GM21723 (cell line): ENCODE measurements at regions not wholly inside any gene's neighbourhood (a gene's known extent, or its start where the extent isn't known, plus 50 kb on each side); places are given as distances from the start of the nearest gene placed in this dataset.
A peak's percentile ranks its signal among the peaks of the same experiment; 100 is the strongest.
"Not testable (repeated sequence)": the region's sequence is repeated elsewhere in the genome, so short reads cannot be mapped to it uniquely, and the experiment has no call there.

Experiments
- ATAC-seq: cut with Tn5 transposase; IDR thresholded peaks from one replicate; pipeline ENCODE4 v1.9.1; 2021; ENCODE audit warnings: mild to moderate bottlenecking, moderate library complexity; ENCODE audit not compliant: unreplicated experiment

DNA sequence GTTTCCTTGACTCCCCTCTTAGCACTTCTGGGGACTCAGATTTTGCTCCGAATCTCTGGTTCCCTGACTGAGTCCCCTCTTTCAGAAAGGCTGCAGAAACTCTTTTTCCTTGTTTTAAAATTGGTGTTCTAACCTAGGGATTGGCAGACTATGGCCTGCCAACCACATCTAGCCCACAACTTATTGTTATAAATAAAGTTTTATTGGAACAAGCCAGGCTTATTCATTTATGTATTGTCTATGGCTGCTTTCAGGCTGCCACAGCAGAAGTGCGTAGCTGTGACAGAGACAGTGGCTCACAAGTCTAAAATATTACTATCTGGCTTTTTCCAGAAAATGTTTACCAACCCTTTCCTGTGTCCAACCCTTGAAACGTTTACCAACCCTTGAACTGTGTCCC is 81.7 kb downstream of the IER5 start:
- ATAC-seq, result no peak

- ATAC-seq, result no peak
Measured at GRCh38 chr1:181172082-181172481, 83.6 kb downstream of the IER5 start.

DNA sequence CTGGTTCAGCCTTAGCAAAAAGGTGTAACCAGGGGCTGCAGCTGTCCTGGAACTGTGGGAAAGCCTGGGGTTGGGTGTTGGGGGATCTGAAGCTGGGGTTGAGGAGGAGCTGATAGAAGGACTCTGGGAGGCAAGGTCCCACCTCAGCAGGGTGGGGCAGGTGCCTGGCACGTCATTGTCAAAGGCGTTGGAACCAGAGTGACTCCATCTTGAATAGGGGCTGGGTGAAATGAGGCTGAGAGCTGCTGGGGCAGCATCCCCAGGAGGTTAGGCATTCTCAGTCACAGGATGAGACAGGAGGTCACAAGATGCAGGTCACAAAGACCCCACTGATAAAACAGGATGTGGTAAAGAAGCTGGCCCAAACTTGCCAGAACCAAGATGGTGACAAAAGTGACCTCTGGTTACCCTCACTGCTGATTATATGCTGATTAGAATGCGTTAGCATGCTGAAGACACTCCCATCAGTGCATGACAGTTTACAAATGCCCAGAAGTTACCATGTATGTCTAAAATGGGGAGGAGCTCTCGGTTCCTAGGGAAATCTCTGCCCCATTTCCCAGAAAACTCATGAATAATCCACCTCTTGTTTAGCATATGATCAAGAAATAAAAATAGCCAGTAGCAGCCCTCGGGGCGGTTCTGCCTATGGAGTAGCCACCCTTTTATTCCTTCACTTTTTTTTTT is 85.4 kb downstream of the IER5 start:
- ATAC-seq, result no peak

GRCh38 chr1:181174861-181175260 is 86.4 kb downstream of the IER5 start:
- no peak for ATAC-seq

- no peak for ATAC-seq
Measured at GRCh38 chr1:181175356-181175910, 86.9 kb downstream of the IER5 start.

DNA sequence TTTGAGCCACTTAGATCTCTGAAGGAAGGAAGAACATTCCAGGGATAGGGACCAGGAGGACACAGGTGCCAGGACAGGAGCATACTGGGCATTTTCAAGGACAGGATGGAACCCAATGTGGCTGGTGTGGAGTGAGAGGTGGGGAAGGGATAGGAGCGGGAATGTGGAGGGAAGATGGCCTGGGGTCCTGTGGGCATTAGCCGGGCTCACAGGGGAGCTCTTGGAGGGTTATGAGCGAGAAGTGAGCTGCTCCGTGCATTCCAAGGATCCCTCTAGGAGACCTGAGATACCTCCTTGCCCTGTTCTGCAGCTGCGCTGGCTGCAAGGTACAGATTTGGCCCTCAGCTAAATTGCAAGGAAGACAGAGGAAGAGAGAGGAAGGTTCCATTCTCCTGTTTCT is 87.5 kb downstream of the IER5 start:
- no peak for ATAC-seq

GRCh38 chr1:181178241-181178879 is 89.9 kb downstream of the IER5 start:
- no peak for ATAC-seq

GRCh38 chr1:181179279-181179986 is 90.9 kb downstream of the IER5 start:
- no peak for ATAC-seq

GRCh38 chr1:181179987-181180365 is 91.5 kb downstream of the IER5 start:
- no peak for ATAC-seq

- ATAC-seq, result no peak
Measured at GRCh38 chr1:181180407-181181031, 92.0 kb downstream of the IER5 start.

GRCh38 chr1:181181792-181182585 is 93.5 kb downstream of the IER5 start:
- ATAC-seq, result no peak

GRCh38 chr1:181184621-181185020 is 96.1 kb downstream of the IER5 start:
- no peak for ATAC-seq

DNA sequence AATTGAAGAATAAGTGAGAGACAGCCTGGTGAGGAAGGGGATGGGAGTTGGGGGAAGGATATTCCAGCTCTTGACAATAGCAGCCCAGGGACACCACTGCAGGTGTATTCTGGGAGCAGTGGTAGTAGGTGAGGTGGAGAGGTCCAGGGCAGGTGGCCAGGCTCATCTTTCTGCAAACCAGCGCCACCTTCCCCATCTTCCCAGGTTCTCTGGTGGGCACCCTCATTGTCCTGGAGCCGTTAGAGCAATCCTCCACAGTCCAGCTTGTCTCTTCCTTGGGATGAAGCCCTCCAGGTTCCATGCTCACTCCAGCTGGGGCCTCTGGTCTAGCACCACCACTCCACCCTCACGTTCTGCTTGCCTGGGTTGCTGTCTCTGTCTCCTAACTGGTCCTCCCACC is 97.0 kb downstream of the IER5 start:
- ATAC-seq, result no peak

DNA sequence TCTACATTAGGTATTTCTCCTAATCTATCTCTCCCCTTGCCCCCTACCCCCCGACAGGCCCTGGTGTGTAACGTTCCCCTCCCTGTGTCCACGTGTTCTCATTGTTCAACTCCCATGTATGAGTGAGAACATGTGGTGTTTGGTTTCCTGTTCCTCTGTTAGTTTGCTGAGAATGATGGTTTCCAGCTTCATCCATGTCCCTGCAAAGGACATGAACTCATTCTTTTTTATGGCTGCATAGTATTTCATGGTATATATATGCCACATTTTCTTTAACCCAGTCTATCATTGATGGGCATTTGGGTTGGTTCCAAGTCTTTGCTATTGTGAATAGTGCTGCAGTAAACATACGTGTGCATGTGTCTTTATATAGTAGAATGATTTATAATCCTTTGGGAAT is 97.6 kb downstream of the IER5 start:
- ATAC-seq, result not testable (repeated sequence)

- no peak for ATAC-seq
Measured at GRCh38 chr1:181187337-181188126, 99.0 kb downstream of the IER5 start.

DNA sequence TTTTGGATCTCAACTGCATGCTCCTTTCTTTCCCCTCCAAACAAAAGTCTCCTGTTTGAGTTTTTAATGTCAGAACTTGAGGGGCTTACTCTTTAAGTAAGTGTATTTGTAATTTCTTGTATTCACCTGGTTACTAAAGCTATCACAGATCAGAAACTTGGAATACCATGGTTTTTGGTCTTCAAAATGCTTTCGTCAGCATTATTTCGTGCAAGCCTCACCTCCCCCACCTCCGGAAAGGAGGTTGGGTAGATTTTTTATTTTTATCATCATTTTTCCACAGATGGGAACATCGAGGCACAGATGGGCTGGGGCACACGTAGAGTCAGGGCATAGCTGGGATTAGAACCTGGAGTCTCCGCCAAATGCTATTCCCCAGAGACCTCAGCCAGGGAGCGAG is 100.7 kb downstream of the IER5 start:
- ATAC-seq, result no peak

DNA sequence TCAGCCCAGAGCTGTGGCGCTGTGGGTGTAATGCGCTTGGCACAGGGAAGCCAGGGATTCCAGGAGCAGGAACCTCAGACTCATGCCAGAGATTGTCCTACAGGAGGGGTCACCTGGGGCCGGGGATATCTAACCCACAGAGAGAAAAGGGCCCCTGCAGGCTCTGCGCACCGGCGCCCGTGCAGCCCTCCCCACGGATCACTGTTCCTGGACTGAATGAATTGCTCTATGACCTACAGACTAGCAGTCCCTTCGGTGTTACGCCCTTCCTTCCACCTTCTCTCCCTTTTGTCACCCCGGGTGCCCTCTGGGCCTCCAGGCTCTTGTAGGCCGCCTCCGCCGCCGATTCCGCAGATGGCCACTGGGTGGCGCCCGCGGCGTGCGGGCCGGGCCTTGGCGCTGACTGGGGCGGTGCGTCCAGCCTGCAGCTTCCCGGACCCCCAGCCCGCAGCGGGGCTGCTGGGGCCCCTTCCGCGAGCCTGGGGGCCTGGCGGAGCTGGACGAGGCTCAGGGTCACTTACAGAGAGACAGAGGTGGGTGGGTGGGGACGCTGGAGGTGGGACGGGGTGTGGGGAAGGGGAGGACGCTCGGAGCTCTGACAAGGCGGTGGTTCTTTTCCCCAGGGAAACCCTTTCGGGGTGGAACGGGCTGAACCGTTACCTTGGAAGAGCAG is 101.3 kb downstream of the IER5 start:
- peak; percentile 80 for ATAC-seq

DNA sequence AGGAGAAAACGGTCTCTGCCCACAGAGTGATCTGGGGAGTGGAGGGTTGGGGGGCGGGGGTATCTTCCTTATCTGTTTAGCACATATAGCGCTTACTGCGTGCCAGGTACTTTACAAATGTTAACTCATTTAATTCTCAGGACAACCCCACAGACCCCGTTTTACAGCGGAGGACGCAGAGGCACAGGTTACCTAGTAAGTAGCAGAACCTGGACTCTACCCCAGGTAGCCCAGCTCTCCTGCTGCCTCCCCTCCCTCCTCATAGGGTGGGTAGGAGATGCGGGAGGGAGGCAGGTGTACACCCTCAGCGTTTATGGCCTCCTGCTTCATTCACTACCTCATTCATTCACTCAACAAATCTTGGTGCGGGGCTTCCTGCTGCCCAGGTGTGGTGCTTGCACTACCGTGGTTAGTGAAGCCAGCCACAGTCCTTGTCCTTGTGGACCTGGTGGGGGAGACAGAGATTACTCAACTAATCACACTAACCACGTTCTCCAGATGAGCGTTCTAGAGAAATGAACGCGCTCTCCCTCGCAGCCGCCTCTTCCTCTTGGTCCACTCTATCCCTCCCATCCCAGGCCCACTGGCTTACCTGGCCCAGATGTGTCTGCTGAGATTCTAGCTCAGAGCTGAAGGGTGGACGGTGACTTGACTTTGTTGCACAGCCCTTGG is 102.0 kb downstream of the IER5 start:
- no peak for ATAC-seq
